ENCODE measurements at regions not wholly inside any gene's neighbourhood (a gene's known extent, or its start where the extent isn't known, plus 50 kb on each side); places are given as distances from the start of the nearest gene placed in this dataset.

DNA sequence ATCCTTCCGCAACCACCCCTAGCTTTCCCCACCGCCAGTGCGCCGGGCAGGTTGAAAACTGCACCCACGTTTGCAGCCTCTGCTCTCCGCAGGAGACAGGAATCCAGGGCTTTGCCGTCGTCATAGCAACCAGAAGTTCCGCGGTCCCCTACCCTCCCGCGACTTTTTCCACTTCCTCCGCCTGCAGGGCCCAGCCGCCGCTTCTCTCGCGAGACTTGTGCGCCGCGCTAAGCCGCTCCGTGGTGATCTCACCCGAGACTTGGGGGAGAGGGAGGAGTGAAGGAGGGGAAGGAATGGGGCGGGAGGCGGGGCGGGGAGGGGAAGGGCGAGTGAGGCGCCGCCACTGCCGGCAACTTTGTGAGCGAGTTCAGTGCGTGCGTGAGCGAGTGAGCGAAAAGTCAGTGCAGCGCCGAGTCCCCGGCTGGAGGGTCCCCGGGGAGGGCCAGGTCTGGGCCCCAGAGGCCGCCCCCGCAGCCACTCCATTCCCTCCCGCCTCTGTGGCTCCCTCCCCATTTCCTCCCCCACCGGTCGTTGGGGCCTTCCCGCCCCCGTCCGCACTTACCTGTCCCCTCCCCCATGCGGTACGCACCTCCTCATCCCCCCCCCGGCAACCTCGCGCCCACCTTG lies 413.0 kb downstream of the PCNX1 start, which contains the start of gene SIPA1L1 (continued):
- TF ChIP-seq TAF9B (IDR thresholded peaks at IDR 0.05; ENCODE audit: partially characterized antibody) (peak; percentile 24), ZNF785 (CRISPR knock-in tag; IDR thresholded peaks at IDR 0.05) (no peak), BRD9 (IDR thresholded peaks at IDR 0.05; ENCODE audit: low read depth, partially characterized antibody) (no peak), HOXB6 (CRISPR knock-in tag; IDR thresholded peaks at IDR 0.05; ENCODE audit: borderline replicate concordance) (no peak), GTF2F1 (IDR thresholded peaks at IDR 0.05; ENCODE audit: low read depth, low read length) (no peak), KDM5B (IDR thresholded peaks at IDR 0.05; ENCODE audit: insufficient replicate concordance, low read depth, low read length) (peak; percentile 79), ARHGAP35 (IDR thresholded peaks at IDR 0.05; ENCODE audit: partially characterized antibody) (peak; percentile 88), PYGO2 (tag; IDR thresholded peaks at IDR 0.05) (no peak), ZNF655 (CRISPR knock-in tag; IDR thresholded peaks at IDR 0.05) (no peak), ZNF408 (CRISPR knock-in tag; IDR thresholded peaks at IDR 0.05; ENCODE audit: low read depth) (no peak), MBD2 (IDR thresholded peaks at IDR 0.05; ENCODE audit: borderline replicate concordance, low read depth) (no peak)
- TF ChIP-seq, protein P1, sequence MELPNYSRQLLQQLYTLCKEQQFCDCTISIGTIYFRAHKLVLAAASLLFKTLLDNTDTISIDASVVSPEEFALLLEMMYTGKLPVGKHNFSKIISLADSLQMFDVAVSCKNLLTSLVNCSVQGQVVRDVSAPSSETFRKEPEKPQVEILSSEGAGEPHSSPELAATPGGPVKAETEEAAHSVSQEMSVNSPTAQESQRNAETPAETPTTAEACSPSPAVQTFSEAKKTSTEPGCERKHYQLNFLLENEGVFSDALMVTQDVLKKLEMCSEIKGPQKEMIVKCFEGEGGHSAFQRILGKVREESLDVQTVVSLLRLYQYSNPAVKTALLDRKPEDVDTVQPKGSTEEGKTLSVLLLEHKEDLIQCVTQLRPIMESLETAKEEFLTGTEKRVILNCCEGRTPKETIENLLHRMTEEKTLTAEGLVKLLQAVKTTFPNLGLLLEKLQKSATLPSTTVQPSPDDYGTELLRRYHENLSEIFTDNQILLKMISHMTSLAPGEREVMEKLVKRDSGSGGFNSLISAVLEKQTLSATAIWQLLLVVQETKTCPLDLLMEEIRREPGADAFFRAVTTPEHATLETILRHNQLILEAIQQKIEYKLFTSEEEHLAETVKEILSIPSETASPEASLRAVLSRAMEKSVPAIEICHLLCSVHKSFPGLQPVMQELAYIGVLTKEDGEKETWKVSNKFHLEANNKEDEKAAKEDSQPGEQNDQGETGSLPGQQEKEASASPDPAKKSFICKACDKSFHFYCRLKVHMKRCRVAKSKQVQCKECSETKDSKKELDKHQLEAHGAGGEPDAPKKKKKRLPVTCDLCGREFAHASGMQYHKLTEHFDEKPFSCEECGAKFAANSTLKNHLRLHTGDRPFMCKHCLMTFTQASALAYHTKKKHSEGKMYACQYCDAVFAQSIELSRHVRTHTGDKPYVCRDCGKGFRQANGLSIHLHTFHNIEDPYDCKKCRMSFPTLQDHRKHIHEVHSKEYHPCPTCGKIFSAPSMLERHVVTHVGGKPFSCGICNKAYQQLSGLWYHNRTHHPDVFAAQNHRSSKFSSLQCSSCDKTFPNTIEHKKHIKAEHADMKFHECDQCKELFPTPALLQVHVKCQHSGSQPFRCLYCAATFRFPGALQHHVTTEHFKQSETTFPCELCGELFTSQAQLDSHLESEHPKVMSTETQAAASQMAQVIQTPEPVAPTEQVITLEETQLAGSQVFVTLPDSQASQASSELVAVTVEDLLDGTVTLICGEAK (IDR thresholded peaks at IDR 0.05), result no peak
- TF ChIP-seq, protein P1 (CRISPR knock-in tag; IDR thresholded peaks at IDR 0.05), result no peak
- TF ChIP-seq, protein P2, sequence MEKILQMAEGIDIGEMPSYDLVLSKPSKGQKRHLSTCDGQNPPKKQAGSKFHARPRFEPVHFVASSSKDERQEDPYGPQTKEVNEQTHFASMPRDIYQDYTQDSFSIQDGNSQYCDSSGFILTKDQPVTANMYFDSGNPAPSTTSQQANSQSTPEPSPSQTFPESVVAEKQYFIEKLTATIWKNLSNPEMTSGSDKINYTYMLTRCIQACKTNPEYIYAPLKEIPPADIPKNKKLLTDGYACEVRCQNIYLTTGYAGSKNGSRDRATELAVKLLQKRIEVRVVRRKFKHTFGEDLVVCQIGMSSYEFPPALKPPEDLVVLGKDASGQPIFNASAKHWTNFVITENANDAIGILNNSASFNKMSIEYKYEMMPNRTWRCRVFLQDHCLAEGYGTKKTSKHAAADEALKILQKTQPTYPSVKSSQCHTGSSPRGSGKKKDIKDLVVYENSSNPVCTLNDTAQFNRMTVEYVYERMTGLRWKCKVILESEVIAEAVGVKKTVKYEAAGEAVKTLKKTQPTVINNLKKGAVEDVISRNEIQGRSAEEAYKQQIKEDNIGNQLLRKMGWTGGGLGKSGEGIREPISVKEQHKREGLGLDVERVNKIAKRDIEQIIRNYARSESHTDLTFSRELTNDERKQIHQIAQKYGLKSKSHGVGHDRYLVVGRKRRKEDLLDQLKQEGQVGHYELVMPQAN (IDR thresholded peaks at IDR 0.05; ENCODE audit: borderline replicate concordance), result no peak

Data from K562 (cell line).